Endothelial cell of hepatic sinusoid (primary cell): ENCODE measurements at regions not wholly inside any gene's neighbourhood (a gene's known extent, or its start where the extent isn't known, plus 50 kb on each side); places are given as distances from the start of the nearest gene placed in this dataset.

ENCODE experiments used
- in situ Hi-C: cut with HindIII; loops from 2 replicates; pipeline ENCODE4 v1.10.0; 2017; ENCODE audit warnings: low sequenced_read_pairs

DNA sequence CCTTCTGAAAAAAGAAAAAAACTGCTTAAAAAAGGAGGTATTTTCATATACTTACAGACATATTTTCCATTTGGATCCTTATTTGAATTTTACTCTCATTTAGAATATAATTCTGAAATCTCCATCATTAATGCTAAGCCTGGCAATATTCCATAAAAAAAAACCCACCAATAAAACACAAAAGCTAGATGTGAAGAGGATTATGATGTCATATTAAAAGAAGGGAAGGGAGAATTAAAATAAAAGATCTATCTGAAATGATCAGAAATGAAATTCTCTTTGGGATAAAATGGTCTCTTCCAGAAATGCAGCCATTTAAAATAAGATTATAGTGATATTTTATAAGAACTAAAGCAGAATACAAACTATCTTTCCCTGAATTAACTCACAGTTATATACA, 206.7 kb upstream of the CAMK1G start:
- in situ Hi-C loops: no loop called here

DNA sequence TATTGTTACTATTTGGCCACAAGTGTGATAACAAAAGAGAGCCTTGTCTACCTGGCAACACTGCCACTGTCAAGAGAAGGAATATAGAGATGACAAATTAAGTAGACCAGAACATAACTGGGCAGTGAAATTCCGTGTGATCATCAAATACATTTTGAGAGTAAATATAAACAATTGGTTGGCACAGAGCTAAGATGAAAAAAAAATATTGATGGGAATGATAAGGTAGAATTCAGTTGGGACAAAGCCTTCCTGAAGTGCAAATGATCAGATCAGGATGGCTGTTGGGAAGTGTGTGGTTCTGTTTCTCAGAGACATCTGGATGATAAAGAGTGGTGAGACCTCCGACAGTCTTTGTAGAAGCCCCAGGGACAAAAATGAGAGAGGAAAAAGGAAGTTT, 205.5 kb upstream of the CAMK1G start:
- in situ Hi-C loops: no loop called here

DNA sequence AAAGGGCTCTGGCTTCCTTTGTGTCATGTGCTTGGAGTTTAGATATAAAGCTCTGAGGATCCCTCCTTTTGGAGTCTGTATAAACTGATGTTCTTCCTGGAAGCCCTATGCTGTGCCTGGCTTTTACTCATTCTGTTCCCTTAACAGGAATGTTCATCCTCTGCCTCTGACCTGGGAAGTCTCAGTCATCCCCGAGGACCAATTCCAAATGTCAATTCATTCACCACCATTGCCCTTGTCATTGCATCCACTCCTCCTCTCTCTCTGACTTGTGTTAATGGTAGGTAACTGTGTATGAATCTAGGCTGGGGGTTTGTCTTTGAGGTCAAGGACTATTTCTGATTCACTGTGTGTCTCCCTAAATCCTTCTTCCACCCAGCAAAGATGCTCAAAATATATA, 204.2 kb upstream of the CAMK1G start:
- in situ Hi-C loops: no loop called here

DNA sequence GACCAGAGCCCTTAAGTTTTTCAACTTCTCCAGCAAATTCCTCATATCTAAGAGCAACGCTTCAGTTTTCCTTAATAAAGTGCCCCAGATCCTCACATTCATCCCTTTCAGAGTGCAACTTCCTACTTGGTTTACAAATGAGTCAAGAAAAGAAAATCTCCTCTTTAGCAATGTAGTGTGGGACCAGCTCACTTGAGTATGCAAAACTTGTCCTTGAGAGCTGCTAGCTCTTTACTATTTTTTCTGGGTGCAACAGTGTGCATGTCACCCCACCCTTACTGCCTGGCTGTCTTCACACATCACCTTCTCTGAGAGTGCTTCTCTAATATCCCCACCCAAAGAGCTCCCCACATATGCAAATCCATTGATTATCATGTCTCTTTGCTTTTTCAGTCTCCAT, 203.1 kb upstream of the CAMK1G start:
- in situ Hi-C loops: no loop called here

DNA sequence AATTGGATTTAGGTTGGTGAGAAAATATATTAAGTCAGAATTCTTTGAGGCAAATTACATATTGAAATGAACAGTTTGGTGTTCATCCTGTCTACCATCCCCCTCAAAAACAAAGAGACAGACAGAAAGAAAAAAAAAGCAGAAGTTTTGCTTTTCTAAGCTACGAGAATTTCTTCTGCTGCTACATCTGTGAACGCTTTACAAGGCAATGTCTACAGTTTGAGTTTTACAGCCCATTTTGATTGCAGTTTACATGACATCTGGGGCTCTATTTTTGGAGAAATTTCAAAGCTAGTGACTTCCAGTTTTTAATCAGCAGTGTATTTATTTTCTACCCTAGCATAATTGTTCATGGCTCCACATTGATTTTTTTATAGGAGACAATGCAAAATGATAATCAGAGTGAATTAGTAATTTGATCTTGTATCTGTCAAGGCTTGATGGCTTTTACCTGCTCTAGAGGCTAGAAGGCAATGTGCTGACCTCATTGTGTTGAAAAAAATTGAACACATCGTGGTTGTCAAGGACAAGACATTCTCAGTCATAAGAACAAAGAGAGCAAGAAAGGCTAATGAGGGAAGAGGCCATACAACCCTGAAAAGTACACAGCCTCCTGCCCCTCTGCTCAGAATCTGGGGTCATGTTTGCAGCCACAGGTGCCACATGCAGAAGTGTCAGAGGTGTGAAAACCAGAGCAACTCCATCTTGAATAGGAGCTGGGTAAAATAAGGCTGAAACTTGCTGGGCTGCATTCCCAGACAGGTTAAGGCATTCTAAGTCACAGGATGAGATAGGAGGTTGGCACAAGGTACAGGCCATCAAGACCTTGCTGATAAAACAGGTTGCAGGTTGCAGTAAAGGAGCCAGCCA, 201.0 kb upstream of the CAMK1G start:
- in situ Hi-C loops: no loop called here

DNA sequence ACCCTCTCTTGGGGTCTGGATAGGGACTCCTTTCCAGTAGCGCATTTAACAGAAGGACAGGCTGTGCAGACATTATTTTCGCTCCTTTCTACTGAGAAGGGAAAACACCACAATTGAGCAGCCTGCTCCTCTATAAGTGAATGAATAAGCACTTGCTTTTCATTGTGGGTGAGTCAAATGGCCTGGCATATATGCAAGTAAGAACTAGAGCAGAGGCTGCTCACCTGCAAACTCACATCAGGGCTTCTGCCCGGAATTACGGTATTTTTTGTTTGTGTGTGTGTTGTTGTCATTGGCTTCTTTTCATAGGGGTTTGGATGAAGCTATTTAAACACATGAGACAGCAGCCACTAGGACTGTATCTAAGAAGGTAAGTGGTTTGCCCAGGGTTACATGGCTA, 200.1 kb upstream of the CAMK1G start:
- in situ Hi-C loops: no loop called here

DNA sequence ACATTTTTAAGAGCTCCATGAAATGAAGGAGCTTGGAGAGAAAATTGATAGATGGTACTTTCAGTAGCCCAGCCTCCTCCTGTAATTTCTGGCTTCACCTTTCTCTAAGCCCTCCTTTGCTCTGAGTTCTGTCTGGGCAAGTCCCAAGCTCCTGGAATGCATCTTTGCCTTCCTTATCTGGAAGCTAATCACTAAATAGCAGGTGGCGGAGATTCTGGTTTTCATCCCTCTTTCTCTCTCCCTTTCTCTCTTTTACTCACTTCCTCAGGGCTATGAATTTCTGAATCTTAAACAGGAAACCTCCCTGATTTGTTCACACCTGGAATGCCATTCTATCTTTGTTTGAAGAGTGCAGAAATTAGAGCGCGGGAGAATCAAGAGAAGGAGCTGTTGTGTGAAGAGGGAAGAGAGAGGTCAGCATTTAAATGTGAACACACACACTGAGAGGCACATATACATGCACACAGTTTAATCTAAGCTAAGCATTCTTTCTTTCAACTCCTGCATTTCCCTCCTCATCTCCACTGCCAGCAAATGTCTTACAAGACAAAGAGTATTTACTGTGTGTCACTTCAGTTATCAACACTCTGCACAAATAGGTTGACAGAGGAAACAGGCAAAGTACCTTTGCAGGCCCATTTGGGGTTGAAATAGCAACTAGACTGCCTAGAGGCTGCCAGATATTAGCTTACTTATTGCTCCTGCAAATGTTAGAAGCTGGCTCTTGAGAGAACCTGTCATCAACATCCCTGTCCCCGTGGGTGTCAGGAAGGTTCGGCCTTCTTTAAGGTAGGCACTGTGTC, 199.4 kb upstream of the CAMK1G start:
- in situ Hi-C loops: no loop called here

DNA sequence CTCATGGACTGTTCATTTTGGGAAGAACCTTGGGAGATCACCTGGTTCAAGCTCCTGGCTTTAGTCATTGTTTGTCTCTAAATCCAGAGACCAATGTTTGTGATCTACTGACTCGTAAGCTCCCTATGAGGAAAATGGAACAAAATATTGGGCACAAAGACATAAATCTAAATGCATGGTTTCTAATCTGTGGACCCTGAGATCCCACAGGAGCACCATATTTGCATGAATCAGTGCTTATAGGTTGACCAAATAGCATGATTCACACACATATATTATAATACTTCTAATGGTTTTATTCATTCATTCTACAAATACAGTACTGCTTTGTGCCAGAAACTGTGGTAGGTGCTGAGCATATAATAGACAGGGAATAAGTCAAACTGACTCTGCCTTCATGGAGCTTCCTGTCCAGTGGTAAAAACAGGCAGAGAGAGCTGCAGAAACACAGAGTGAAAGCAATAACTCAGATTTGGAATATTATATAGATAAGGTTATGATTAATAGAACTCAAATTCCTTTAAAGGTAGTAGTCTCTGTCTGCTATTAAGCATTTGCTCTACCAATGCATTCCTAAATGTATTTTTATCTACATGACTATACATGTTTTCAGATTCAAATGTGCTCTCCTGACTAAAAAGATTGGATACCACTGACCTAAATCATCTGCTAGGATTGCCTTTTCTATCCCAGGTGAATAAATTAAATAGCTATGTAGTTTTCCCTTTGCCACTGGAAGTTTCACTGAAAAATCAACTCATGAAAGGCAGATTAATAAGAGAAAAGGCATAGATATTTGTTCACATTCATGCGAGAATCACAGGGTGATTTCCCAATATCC, 198.6 kb upstream of the CAMK1G start:
- in situ Hi-C loops: no loop called here

DNA sequence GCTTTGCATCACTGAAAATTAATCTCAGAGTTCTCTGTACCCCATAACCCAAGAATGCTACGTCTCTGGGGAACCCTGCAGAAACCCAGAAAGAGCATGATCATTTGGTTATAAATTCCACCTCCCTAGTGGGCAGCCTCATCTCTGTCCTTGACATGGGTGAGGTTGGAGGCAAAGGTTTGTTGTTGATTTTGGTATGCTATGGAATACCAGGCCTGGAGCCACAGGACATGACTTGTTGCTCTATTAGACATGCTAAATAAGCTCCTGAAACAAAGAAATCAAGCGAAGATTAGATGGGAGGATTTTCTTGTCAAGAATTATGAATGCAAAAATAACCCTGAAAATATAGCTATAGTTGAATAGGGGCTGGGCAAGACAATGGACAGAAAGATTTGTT, 197.4 kb upstream of the CAMK1G start:
- in situ Hi-C loops: no loop called here

DNA sequence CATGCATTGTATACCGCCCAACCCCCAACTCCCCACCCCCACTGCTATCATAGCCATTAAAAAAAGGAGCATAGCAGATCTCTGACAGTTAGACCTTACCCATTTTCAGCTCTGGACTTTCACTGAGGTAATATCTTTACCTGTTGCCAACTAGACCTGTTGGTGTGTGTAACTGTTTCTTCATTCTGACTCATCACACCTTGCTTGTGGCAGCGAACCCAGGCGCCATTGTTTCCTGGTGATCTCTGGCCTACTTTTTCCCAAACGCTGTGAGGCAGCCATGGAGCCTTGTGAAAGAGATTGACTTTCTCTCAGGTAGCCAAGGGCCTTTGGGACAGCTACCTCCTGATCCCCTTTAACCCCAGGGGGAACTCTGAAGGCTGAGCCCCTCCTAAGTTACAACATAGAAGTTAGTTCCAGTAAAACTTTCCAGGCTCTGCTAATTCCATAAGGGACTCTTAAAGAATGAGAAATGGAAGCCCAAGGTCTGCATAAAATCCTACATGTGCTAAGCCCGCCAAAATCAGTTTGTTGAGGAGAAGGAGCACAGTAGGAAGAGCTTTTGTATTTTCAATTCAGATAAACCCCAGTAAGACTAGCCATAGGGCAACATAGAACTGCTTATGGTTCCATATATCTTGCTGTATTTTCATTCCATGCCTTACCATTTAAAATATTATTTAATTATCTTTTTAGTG, 196.1 kb upstream of the CAMK1G start:
- in situ Hi-C loops: no loop called here

DNA sequence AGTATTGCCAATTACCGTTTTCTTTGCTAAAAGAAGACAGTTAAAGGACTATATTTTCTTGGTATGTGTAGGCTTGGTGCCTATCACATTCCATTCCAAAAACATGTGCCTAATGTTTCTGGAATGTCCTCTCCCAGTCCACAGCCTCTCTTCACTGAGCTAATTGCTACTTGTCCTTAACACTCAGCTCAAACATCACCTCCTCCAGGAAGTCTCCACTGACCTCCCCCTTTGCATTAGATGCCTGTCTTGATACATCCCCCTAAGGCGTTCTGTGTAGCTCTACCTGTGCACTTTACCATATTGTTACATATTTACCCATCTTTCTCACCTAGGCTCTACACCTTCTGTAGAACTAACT, 195.6 kb upstream of the CAMK1G start:
- in situ Hi-C loops: no loop called here

DNA sequence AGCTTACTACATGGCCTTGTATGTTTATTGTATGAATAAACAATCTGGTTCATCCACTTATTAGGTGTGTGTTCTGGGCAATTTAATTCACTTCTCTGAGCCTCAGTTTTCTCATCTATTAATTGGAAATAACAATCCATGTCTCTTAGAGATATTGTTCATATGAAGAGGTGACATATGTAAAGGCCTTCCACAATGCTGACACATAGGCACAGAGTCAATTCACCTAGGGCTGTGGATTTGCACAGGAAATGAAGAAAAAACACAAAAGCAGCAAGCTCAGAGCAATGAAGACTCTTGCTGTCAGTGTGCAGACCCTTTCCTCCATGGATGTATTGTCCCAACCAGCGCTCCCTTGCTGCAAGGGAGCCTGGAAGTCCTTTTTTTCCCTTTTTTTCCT, 195.2 kb upstream of the CAMK1G start:
- in situ Hi-C loops: no loop called here

DNA sequence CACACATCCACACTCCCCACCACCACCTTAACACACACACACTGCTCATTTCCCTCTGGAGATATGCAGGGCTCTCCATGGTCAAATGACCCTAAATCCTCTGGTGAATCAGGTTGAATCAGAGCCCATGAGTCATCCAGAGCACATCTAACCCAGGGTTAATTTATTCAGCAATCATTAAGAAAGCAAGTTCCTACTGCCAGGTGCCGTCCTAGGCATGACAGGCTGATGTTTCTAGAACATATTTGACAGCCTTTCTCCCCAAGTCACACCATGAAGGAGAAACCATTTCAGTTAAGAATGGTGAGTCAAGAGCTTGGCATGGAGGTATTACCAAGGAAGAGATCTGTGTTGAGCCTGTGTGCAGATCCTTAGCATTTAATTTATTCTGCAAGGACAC, 194.3 kb upstream of the CAMK1G start:
- in situ Hi-C loops: no loop called here

DNA sequence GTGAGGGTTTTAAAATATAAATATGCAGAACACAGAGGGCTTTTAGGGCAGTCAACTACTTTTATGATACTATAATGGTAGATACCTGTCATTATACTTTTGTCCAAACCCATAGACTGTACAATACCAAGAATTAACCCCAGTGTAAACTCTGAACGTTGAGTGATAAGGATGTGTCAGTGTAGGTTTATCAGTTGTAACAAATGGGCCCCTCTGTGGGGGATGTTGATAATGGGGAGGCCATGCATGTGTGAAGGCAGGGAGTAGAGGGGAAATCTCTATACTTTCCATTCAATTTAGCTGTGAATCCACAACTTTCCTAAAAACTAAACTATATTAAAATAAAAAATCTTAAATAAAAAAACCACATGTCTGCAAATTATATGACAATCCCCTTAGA, 193.5 kb upstream of the CAMK1G start:
- in situ Hi-C loops: no loop called here

DNA sequence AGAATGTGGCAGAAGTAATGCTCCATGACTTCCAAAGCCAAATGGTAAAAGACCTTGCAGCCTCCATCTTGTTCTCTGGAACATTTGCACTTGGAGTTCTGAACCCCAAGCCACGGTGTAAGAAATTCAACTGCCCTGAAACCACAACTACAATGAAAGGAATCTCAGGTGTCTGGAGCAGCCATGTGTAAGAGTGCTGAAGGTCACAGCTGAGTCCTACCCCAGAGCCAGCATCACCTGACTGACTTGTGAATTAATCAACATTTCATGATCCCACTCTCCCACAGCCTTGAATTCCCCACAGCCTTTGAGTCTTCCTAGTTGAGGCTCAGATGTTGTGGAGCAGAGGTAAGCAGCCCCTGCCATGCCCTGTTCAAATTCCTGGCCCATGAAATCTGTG, 192.8 kb upstream of the CAMK1G start:
- in situ Hi-C loops: no loop called here

DNA sequence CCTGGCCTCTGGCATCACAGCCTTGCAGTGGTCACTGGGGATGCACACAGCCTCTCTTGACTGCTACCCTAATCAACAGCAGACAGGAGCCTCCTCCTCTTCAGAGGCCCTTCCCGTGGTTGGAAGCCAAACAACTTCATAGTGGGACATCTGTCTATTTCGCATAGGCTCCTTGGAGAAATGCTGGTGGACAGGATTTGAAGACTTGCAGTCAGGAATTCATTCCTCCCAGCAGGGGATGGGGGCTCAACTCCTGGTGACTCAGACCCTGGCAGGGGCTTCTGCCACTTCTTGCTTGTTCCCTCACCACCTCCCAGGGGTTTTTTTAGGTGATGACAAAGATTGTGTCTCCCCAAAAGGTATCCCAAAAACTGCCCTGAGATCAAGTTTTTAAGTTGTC, 191.7 kb upstream of the CAMK1G start:
- in situ Hi-C loops: no loop called here

DNA sequence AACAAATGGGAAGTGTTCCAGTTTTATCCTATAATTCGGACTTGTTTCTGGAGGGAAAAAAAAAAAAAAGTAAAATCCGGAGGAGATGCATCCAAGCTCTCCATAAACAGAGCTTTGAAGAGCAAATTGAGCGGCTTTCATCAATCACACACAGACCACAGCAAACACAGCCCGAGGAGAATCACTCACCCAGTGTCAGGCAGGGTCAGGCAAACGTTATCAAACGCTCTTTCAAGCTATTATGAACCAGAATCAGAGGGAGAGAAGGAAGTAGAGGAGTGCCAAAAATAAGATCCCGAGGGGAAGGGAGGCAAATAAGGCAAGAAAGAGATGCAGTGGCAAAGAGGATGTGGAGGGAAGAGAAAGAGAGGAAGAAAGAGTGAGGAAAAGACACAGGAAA, 188.3 kb upstream of the CAMK1G start:
- in situ Hi-C loops: no loop called here

DNA sequence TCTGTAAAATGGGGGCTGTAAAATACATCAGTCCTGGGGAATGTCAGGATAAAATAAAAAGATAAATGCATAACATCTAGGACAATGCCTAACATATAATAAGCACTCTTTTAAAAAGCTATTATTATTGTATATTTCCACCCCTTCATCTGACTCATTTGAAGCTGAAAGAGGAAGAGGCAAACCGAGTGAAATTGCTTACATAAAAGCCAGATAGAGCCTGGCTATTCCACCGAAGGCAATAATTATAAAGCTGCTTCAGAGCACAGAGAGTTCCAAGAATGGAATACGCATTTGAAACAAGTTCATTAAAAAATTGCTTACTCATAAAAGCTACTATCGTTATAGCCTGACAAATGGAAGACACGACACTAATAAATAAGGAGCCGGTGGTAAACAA, 186.1 kb upstream of the CAMK1G start:
- in situ Hi-C loops: no loop called here

DNA sequence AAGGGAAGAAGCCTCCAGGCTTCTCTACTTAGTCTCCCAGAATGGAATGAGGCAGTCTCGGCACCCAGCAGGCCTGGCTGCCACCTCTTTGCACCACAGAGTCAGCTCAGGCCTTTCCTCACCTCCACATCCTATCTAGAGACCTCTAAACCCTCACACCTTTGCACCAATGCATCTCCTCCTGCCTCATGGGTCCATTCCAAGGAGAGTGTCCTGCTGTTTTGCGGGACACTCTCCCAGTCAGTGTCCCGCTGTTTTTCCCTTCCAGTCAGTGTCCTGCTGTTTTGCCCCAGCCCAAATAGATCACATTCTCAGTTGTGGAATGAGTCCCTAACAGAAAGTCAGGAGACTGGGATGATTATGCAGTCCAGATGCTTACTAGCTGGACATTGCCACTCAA, 185.6 kb upstream of the CAMK1G start:
- in situ Hi-C loops: no loop called here

DNA sequence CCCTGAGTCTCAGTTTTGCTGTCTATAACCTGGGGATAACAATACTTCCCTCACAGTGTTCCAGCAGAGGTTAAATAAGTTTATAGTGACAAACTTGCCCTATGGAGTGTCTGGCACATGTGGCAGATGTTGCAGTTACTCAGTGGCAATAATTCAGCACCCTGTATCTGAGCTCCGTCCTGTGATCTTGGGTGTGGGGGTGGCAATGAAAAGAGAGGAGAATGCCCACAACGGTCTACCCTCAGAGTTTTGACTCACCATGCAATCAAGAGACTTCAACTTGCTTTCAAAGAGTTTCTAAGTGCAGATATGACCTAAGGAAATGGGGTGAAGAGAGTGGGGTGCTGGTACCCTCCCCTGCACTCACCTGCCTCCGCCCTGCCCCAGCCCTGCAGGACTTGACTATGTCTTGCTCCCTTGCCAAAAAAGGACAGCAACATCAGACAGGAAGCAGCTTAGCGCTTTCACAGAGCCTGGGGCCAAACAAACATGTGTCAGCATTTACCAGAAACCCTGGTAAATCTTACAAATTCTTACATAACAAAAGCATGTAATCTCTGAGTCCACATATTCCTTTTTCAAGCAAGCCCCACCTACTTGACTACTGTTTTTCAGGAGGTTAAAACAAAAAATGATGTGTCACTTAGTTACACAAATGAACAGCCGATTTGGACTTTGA, 185.1 kb upstream of the CAMK1G start:
- in situ Hi-C loops: no loop called here
